ENCODE measurements at regions not wholly inside any gene's neighbourhood (a gene's known extent, or its start where the extent isn't known, plus 50 kb on each side); places are given as distances from the start of the nearest gene placed in this dataset.

DNA sequence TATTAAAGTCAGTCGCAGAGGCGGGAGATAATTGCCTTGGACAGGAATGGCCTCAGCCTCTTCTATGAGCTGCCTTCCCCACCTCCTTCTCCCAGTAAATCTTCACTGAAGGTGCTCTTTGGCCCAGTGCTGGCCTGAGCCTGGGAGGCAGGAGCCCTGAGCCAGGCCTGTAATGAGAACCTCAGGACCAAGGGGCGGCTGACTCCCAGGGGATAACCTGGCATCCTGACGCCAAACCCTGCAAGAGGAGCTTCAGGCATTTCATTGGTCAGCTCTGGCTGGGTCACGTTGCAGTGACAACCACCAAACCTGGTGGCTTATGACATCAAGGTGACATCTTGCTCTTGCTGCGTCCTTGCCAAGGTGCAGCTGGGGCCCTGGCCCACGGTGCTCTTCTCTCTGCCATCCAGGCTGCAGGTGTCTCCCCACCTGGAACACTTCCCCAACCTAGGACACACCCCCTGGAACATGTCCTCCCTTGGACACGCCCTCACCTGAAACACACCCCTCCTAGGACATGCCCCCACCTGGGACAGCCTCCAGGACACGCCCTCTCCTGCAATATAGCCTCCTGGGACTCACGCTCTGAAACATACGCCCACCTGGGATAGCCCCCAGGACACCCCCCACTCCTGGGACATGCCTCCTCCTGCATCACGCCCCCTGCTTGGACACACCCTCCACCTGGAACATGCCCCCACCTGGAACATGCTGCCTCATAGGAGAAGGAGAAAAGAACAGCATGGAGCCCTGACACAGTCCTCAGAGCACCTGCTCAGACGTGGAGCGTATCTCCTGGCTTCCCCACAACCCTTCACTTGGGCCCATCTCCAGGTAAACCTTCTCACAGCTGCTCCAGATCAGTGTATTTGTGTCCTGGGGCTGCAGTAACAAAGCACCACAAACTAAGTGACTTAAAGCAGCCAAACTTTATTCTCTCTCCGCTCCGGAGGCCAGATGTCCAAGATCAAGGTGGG is 333.6 kb downstream of the NPHP4 start:
- TF ChIP-seq, protein P1, sequence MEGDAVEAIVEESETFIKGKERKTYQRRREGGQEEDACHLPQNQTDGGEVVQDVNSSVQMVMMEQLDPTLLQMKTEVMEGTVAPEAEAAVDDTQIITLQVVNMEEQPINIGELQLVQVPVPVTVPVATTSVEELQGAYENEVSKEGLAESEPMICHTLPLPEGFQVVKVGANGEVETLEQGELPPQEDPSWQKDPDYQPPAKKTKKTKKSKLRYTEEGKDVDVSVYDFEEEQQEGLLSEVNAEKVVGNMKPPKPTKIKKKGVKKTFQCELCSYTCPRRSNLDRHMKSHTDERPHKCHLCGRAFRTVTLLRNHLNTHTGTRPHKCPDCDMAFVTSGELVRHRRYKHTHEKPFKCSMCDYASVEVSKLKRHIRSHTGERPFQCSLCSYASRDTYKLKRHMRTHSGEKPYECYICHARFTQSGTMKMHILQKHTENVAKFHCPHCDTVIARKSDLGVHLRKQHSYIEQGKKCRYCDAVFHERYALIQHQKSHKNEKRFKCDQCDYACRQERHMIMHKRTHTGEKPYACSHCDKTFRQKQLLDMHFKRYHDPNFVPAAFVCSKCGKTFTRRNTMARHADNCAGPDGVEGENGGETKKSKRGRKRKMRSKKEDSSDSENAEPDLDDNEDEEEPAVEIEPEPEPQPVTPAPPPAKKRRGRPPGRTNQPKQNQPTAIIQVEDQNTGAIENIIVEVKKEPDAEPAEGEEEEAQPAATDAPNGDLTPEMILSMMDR (IDR thresholded peaks at IDR 0.05): no peak
- TF ChIP-seq EZH2 (IDR thresholded peaks at IDR 0.05; ENCODE audit: borderline replicate concordance, insufficient read depth, low read depth, low read length, poor library complexity, severe bottlenecking): no peak
